Suprapubic skin (tissue), 3 donors: ENCODE measurements at regions not wholly inside any gene's neighbourhood (a gene's known extent, or its start where the extent isn't known, plus 50 kb on each side); places are given as distances from the start of the nearest gene placed in this dataset.

ENCODE experiments used
- CTCF ChIP-seq, 2 donors: fragments of 200-600 bp in 1 of 2; fragments of 450-650 bp in 1 of 2; sonication (generic) in 1 of 2; IDR thresholded peaks; one replicate each; pipeline ENCODE4 v1.5.1; 2016 to 2019; ENCODE audit warnings: antibody characterized with exemption in 2 of 2, mild to moderate bottlenecking in 1 of 2, moderate library complexity in 1 of 2
- POLR2A ChIP-seq, 2 donors: fragments of 450-650 bp; IDR thresholded peaks; one replicate each; pipeline ENCODE4 v1.6.1; 2017; ENCODE audit warnings: antibody characterized with exemption in 2 of 2, mild to moderate bottlenecking in 2 of 2, moderate library complexity in 2 of 2

DNA sequence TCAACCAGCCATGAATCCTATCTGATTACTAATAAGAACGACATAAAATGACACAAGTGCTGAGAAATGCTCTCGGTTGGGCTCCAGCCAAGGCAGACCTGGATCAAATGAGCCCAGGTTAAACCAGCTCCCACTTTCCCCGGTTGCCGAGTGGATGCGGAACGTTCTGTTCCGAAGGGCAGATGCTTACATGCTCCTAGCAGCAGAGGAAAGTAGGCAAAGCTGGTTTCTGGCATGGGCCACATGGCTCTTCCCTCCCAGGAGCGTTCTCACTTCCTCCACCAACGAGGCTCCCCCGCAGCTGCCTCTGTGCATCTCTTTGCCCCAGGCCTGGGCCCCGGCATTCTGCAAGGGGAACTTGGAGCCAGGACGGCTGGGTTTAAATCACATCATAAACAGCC lies 61.8 kb upstream of the SDK1 start:
- TF ChIP-seq POLR2A (IDR thresholded peaks at IDR 0.05) (no peak), CTCF (IDR thresholded peaks at IDR 0.05) (no peak)
